Stimulated activated CD8-positive, alpha-beta memory T cell treated with anti-CD3 and anti-CD28 coated beads, Interleukin-12 subunit alpha, Interleukin-12 subunit beta, amount 100 ng/mL, for 4 hours (primary cell): ENCODE measurements at regions not wholly inside any gene's neighbourhood (a gene's known extent, or its start where the extent isn't known, plus 50 kb on each side); places are given as distances from the start of the nearest gene placed in this dataset.

Experiments
- DNase-seq: peaks from one replicate; pipeline ENCODE4 v3.0.0-alpha.2; 2020; ENCODE audit warnings: low read depth

DNA sequence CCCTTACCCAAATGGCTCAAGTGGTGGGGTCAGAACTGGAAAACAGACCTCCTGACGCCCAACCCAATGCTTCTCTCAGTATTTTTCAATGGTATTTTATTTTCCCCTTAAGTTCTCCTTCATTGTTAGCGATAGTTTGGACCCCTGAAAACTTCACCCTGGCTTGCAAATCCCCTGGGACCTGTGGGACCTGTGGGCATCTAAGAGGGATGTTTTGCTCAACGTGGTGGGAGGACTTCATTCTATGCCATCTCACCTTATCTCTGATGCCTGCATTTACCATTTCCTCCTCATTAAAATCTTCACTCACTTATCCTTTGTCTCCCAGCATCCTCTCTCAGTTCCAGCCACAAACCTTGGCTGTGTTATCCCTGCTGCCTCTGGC, 59.4 kb upstream of the GZMB start:
- DNase-seq: no peak

DNA sequence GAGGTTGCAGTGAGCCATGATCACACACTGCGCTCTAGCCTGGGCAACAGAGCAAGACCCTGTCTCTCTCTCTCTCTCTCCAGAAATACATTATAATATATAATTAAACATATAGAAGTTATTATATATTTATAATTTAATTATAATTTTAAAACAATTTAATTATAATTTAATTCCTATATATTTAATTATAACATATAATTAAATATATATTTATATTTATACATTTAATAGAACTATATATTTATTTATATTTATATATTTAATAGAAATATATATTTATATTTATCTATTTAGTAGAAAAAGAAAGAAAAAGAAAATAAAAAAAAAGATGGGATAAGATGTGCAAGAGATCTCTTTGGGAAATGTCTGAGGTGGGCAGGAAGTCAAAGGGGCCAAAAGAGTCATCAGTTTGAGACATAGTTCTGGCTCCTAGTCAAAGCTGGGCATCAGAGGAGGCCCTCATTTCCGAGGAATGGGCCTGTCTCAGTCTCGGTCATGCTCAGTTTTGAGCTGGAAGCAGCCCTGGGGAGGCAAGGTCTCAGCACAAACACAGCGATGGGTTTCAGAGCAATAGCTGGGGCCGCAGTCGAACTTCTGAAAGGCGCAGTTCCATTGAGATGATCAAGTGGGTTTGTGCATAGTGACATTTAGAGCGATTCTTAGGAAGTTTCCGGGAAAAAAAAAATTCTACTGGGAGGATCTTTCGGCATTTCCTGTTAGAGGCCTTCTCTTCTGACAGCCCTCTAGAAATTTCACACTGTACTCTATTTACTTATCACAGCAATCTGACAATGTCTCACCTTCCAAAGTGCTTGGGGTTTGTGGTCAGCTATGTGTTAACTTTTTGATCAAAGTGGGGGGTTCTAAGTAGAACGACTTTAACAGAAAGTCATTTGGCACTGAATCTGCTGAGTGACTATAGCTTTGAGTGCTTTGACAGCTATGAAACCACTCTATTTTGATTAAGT, 58.7 kb upstream of the GZMB start:
- no peak for DNase-seq

DNA sequence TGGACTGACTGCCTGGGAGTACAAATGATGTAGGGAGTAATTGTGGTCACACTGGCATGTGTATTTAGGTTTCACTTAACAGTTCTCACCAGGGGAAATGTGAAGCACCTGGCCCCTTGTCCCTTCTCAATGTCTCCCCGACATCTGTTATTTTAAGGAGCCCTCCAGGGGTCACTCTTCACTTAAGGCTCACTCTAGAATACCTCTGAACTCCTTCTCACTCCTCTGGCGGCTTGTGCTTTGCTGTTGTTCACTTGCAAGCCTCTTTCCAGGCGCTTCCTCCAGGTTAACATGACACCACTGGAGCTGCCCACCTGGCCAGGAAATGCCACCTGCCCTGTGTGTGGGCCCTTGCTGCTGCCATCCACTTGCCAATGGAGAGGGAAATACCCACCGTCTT, 56.5 kb upstream of the GZMB start:
- DNase-seq: no peak

DNA sequence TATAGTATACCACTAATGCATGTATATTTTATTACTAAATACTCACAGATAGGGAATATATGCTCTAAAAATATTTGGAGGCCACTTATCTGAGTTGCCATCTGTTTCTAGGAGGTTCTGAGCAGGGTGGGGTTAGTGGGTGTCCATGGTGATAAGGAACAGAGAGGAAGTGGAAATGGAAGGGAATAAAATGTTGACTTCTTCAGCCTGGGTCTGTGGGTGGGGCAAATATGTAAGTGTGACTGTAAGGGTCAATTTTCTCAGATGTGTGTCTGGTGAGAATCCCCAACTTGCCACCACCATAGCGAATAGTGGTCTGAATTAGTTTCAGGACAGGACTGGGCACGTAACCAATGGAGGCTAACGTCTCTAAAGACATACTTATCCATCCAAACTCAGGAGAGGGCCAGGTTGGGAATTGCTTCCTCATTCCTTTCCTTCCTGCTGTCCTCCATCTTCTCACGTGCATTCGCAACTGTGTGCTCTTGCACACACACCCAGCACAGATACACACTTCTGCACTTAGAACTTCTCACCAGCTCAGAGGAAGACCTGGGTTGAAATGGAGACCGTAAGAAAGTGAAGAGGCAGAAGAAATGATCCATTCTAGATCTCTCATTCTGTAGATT, 54.2 kb upstream of the GZMB start:
- no peak for DNase-seq
